ENCODE measurements at regions not wholly inside any gene's neighbourhood (a gene's known extent, or its start where the extent isn't known, plus 50 kb on each side); places are given as distances from the start of the nearest gene placed in this dataset.
A peak's percentile ranks its signal among the peaks of the same experiment; 100 is the strongest.
"Not testable (repeated sequence)": the region's sequence is repeated elsewhere in the genome, so short reads cannot be mapped to it uniquely, and the experiment has no call there.

DNA sequence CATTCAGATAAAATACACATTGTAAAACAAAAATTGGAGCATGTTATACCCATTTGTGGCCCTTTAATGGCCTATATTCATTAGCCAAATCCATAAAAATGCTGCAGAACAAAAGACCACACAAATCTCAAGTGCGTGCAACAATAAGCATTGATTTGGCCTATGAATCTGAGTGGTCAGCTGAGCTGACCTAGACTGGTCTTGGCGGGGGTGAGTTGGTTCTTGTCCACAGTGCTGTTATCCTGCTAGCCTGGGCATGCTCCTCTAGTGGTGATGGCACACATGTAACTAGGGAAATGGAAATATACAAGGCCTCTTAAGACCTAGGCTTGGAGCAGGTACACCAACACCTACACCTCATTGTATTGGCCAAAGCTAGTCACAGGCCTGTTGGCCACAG, 122.2 kb upstream of the TBCA start:
- Histone ChIP-seq H3K4me3 (no peak overlapping the region), H3K4me1 (ENCODE audit: low read depth) (no peaks in the 10 kb centered on the region), H3K9me3 (no peaks in the 10 kb centered on the region), H3K36me3 (ENCODE audit: low read depth) (no peaks in the 10 kb centered on the region)
- intact Hi-C loops (cut with DNase I, micrococcal nuclease) = no loop called here
- ATAC-seq (no peak), DNase-seq (no peak)
- TF ChIP-seq, protein P1, sequence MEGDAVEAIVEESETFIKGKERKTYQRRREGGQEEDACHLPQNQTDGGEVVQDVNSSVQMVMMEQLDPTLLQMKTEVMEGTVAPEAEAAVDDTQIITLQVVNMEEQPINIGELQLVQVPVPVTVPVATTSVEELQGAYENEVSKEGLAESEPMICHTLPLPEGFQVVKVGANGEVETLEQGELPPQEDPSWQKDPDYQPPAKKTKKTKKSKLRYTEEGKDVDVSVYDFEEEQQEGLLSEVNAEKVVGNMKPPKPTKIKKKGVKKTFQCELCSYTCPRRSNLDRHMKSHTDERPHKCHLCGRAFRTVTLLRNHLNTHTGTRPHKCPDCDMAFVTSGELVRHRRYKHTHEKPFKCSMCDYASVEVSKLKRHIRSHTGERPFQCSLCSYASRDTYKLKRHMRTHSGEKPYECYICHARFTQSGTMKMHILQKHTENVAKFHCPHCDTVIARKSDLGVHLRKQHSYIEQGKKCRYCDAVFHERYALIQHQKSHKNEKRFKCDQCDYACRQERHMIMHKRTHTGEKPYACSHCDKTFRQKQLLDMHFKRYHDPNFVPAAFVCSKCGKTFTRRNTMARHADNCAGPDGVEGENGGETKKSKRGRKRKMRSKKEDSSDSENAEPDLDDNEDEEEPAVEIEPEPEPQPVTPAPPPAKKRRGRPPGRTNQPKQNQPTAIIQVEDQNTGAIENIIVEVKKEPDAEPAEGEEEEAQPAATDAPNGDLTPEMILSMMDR (IDR thresholded peaks at IDR 0.05) = no peak

DNA sequence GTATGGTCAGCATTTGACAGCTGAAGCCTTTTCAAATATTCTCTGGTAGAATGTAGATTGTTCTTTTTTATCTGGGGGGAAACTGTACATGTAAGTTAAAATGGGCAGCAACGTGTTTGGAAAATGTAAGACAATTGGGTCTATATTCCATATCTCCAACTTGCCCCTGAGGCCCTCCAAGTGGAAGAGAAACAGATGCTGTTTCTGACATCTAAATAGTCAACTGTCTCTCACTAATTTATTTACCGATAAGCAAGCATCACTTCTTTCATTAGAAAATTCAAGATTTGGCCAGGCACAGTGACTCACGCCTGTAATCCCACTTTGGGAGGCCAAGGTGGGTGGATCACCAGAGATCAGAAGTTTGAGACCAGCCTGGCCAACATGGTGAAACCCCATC, 120.2 kb upstream of the TBCA start:
- Histone ChIP-seq H3K4me1 (ENCODE audit: low read depth) (no peaks in the 10 kb centered on the region), H3K4me3 (no peak overlapping the region), H3K36me3 (ENCODE audit: low read depth) (no peaks in the 10 kb centered on the region), H3K9me3 (no peaks in the 10 kb centered on the region)
- intact Hi-C loops (cut with DNase I, micrococcal nuclease) = no loop called here
- DNase-seq (no peak), ATAC-seq (no peak)
- TF ChIP-seq, protein P1 (IDR thresholded peaks at IDR 0.05) = no peak

DNA sequence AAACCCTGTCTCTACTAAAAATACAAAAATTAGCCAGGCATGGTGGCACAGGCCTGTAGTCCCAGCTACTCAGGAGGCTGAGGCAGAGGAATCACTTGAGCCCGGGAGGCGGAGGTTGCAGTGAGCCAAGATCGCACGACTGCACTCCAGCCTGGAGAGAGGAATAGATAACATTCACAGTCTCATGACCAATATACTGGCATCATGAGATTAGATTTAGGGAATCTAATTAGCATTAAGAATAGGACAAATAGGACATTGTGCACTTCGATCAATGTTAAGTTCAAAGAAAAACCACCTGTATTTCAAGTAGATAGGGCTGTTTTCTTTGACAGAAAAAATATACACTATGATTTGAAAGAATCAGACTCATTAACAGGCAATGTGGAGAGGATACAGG, 118.0 kb upstream of the TBCA start:
- ATAC-seq; intact Hi-C loops (cut with DNase I, micrococcal nuclease); H3K36me3 ChIP-seq (ENCODE audit: low read depth); H3K9me3 ChIP-seq; H3K4me1 ChIP-seq (ENCODE audit: low read depth); H3K4me3 ChIP-seq; DNase-seq: not testable (repeated sequence)

DNA sequence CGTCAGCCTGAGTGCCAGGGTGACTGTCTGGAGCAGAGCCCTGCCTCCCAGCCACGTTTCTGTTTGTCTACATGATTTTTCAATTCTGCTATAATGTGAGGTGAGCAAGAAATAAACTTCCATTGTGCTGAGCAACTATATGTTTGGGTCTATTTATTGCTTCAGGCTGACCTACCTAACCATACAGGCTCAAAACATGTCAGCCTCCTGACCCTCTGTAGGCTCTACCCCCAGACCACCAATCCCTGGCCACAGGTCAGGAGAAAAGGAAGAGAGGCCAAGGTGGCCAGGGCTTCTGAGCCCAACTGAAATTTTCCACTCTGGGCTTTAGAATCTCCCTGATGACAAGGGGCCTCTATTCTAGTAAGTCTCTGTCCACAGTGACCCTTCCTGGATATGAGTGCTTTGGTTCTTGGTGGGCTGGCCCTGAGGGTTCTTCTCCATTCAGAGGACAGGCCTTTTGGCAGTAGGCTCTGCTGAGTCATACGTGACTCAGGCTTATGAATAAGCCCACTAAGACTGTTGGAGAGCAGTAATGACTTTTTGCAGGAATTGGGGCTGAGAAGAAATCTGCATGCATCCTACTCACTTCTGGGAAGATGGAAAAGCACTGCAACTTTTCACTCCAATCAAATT, 117.2 kb upstream of the TBCA start:
- TF ChIP-seq, protein P1 (IDR thresholded peaks at IDR 0.05) = no peak
- peak; percentile 45 for ATAC-seq
- Histone ChIP-seq H3K4me3 (no peak overlapping the region), H3K9me3 (no peaks in the 10 kb centered on the region), H3K36me3 (ENCODE audit: low read depth) (no peaks in the 10 kb centered on the region), H3K4me1 (ENCODE audit: low read depth) (no peaks in the 10 kb centered on the region)
- intact Hi-C loops (cut with DNase I, micrococcal nuclease) = no loop called here
- DNase-seq = peak in 1 of 3 donors; percentile 17

DNA sequence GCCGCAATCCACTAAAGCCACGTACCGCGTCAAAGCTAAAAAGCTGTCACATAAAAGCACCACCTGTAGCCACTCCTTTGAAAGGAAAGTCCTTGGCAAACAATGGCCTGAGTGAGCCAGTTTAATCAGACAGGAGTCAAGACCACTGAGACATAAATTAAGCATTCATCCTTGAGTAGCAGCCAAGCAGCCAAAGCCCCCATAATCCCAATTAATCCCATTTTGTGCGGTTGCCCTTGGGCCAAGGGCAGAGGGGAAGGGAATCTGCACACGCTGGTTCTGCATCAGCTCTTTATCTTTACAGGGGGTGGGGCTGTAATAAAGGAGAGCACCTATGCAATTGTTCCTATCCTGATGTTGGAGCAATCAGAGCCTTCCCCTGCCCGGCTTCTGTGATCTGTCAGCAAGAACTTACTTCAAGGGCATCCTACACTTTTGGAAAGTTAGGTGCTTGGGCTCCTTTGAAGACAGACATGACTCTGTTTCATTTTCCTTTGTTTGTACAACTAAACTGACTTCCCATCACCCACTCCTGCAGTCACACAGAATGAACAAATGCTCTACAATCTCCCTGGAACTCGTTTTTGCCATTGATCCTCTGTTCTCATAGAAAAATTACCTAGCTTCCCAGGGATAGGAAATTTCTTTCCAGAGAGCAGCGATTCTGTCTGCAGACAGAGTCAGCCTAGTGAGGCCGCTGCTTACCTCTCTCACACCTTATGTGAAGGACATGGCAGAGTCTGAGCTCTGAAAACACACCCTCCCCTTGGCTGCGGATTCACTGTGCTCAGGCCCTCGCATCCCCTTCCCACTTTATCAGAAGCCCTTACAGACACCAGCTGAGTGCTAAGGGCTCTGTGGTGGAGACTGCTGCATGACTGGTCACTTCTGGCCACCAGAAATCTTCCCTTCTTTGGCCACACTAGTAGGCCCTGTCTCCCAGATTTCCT, 116.2 kb upstream of the TBCA start:
- ATAC-seq (peak; percentile 72), DNase-seq (peak in 1 of 3 donors; percentile 3)
- Histone ChIP-seq H3K9me3 (no peaks in the 10 kb centered on the region), H3K4me1 (ENCODE audit: low read depth) (no peaks in the 10 kb centered on the region), H3K4me3 (no peak overlapping the region), H3K36me3 (ENCODE audit: low read depth) (no peaks in the 10 kb centered on the region)
- intact Hi-C loops (cut with DNase I, micrococcal nuclease) = no loop called here
- TF ChIP-seq, protein P1 (IDR thresholded peaks at IDR 0.05) = no peak

DNA sequence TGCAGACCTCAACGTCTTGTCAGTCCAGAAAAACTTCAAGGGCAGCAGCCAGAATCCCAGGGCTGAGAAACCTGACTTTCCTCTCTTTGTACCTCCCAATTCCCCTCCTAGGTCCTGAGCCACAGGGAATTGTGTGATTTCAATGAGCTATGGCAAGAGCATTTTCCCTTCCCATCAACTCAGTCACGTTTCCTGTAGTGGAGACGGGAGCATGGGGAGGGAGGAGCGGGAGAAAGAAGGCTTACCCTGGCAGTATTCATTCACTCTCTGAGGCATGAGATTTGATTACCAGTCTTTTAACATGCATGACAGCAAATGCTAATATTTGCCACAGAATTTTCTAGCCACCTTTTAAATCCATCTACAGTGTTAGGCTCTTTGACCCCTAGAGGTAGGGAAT, 109.4 kb upstream of the TBCA start:
- H3K36me3 ChIP-seq (ENCODE audit: low read depth) = no peaks in the 10 kb centered on the region
- H3K4me3 ChIP-seq = no peak overlapping the region
- intact Hi-C loops (cut with DNase I, micrococcal nuclease) = no loop called here
- DNase-seq (no peak), ATAC-seq (no peak)
- no peaks in the 10 kb centered on the region for H3K4me1 ChIP-seq (ENCODE audit: low read depth)
- H3K9me3 ChIP-seq = no peaks in the 10 kb centered on the region
- TF ChIP-seq, protein P1 (IDR thresholded peaks at IDR 0.05) = no peak
